Erythroblast (primary cell): ENCODE measurements at regions not wholly inside any gene's neighbourhood (a gene's known extent, or its start where the extent isn't known, plus 50 kb on each side); places are given as distances from the start of the nearest gene placed in this dataset.
A peak's percentile ranks its signal among the peaks of the same experiment; 100 is the strongest.
"Not testable (repeated sequence)": the region's sequence is repeated elsewhere in the genome, so short reads cannot be mapped to it uniquely, and the experiment has no call there.

Experiments used
- DNase-seq, 2 experiments: peaks; one replicate each; lab custom pipeline; 2025; lab: John Stamatoyannopoulos, UW
- GATA1 ChIP-seq: IDR thresholded peaks from 2 replicates; pipeline ENCODE4 v1.6.1; 2011; ENCODE audit warnings: low read depth, mild to moderate bottlenecking, control low read depth, low read length, moderate library complexity
- POLR2A ChIP-seq: IDR thresholded peaks from 2 replicates; pipeline ENCODE4 v1.6.1; 2011; ENCODE audit warnings: mild to moderate bottlenecking, low read length

DNA sequence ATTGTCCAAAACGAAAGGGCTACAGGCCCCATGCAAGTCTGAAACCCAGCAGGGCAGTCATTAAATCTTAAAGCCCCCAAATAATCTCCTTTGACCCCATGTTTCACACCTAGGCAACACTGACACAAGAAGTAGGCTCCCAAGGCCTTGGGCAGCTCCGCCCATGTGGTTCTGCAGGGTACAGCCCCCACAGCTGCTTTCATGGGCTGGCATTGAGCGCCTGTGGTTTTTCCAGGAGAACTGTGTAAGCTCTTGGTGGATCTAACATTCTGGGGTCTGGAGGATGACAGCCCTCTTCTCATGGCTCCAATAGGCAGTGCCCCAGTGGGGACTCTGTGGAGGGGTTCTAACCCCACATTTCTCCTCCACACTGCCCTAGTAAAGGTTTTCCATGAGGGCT lies 623.5 kb downstream of the PRR16 start:
- no peak for DNase-seq
- TF ChIP-seq GATA1, result no peak
- no peak for TF ChIP-seq POLR2A

DNA sequence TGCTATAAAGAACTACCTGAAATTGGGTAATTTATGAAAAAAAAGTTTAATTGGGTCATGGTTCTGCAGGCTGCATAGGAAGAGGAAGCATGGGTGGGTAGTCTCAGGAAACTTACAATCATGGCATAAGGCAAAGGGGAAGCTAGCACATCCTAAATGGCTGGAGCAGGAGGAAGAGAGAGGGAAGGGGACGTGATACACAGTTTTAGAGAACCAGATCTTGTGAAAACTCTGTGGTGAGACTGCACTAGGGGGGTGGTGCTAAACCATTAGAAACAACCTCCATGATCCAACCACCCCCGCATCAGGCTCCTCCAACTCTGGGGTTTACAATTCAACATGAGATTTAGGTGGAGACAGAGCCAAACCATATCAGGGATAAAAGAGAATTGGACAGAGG lies 624.2 kb downstream of the PRR16 start:
- TF ChIP-seq GATA1, result no peak
- TF ChIP-seq POLR2A, result no peak

DNA sequence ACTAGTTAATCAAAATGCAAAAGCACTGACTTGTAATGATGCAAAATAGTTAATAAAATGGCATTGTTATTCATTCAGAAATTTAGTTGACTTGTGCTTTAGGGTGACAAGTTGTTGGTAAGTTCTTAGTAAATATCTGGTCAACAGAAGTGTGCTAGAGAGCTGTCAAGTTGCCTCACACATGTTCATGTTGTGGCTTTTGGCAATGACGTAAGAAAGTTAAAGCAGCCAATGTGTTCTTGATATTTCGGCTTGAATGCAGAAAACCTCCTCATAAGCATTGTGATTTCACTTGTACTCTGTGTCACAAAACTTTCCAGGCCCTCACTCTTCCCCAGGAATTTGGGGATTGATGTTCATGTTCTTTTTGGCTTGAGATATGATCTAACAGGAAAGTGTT lies 626.7 kb downstream of the PRR16 start:
- no peak for DNase-seq
- TF ChIP-seq POLR2A, result no peak
- no peak for TF ChIP-seq GATA1

More for the DNA sequence above, 624.2 kb downstream of the PRR16 start:
- no peak for DNase-seq

DNA sequence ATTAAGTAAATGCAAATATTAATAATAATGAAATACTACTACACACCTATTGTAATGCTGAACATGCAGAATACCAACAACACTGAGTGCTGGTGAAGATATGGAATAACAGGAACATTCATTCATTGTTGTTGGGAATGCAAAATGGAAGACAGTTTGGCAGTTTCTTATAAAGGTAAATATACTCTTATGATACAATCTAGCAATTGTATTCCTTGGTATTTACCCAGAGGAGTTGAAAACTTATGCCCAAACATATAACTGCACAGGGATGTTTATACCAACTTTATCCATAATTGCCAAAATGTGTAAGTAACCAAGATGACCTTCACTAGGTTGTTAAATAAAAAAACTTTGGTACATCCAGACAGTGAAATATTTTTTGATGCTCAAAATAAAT lies 636.8 kb downstream of the PRR16 start:
- no peak for TF ChIP-seq GATA1
- no peak for TF ChIP-seq POLR2A
- DNase-seq, result no peak

DNA sequence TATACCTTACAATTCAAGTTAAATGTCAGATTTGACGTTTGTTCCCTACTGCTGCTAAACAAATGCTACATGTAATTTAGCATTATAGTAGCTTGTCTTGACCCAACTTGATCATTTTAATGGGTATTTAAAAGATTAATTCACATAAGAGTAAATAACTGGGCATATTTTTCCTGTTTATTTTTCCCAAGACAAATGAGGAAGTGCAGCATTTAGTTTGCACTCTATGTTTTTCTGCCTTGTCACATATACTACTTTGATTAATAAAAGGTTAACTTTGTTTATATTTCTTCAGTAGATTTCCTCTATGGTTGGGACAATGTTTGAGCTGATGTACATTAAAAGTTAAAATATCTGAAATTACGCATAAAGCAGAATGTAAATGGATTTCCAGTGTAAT lies 641.8 kb downstream of the PRR16 start:
- no peak for TF ChIP-seq POLR2A
- TF ChIP-seq GATA1, result no peak

DNA sequence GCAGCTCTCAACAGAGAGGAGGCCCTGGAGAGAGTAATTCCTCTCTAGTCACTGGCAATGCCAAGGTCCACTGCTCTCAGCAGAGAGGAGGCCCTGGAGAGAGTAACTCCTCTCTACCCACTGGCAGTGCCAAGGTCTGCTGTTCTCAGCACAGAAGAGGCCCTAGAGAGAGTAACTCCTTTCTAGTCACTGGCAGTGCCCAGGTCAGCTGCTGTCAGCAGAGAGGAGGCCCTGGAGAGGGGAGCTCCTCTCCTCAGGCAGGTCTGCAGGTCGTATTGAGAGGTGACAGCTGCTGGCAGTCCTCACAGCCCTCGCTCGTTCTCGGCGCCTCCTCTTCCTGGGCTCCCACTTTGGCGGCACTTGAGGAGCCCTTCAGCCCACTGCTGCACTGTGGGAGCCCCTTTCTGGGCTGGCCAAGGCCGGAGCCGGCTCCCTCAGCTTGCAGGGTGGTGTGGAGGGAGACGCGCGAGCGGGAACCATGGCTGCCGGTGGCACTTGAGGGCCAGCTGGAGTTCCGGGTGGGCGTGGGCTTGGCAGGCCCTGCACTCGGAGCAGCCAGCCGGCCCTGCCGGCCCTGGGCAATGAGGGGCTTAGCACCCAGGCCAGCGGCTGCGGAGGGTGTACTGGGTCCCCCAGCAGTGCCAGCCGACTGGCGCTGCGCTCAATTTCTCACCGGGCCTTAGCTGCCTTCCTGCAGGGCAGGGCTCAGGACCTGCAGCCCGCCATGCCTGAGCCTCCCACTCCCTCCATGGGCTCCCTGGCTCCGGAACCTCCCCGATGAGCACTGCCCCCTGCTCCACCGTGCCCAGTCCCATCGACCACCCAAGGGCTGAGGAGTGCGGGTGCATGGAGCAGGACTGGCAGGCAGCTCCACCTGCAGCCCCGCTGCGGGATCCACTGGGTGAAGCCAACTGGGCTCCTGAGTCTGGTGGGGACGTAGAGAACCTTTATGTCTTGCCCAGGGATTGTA lies 642.9 kb downstream of the PRR16 start:
- not testable (repeated sequence) for DNase-seq

More for the DNA sequence above, 641.8 kb downstream of the PRR16 start:
- no peak for DNase-seq

DNA sequence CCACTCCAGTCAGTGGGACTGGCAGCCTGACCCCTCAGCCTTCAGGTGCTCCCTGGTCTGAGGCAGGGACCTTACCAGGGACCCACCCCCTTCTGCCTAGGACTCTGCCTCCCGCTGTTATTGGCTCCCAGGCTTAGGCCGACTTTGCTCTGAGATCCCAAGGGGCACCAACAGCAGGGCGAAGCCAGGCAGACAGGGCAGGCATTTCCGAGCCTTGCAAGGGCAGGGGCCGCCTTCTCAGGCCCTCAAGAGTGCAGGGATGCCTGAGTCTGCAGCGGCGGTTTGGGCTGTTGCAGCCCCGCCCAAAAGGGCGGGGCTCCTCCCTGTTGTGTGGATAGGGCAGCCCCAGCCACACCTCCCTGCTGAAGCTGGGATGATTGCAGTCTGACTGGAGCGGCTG lies 644.6 kb downstream of the PRR16 start:
- DNase-seq, result peak; percentile 2 to 26
- TF ChIP-seq POLR2A (no peak), GATA1 (no peak)

DNA sequence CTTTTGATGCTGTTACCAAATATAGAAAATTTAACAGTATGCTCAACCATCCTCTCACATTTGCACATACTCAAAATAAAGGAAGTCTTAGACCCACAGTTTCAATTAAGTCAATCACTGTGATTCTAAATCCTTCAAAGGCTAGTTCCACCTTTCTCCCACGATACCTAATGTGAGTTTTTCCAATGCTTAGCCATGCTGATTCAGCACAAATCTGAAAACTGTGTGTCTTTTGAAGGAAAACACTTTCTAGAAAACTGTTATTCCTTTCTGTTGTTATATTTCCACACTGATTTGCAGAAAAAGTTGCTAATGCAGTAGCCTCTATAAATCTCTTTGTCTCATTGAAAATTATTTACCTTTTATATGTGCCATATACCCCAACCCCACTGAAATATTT lies 645.7 kb downstream of the PRR16 start:
- TF ChIP-seq GATA1 (no peak), POLR2A (no peak)

DNA sequence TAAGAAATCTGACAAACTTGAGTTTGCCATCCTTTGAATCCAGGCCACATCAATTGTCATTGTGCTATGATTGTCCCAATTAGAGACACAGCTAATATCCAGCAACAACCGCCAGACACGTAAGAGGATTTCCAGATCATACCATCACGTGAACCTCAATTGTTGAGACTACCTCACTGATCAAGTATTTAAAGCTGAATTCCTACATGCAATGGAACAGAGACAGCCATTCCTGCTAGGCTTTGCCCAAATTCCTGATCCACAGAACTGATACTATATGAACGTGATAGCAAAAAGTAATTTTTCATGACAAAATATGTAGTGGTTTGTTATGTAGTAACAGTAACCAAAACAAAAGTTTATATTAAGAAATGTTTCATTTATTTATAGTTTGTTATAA lies 657.7 kb downstream of the PRR16 start:
- DNase-seq, result no peak
- TF ChIP-seq GATA1, result no peak
- TF ChIP-seq POLR2A, result no peak

More for the DNA sequence above, 645.7 kb downstream of the PRR16 start:
- no peak for DNase-seq

DNA sequence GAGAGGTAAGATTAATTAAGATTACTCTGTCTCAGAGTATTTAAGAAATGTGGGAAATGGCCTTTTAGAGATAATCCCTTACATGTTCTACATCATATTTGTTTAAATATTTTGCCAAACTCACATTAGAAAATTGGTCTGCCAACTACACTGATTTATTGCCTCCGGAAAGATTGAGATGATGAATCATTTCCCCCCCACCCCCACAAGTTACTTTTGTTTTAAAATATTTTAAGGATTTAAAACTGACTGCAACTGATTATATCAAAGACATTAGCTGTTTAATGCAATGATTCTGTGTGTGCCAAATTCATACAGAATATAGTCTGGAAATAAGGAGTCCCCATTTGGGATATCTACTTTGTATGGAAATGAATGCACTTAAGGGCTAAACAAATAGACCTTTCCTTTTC lies 674.4 kb downstream of the PRR16 start:
- no peak for DNase-seq
- TF ChIP-seq POLR2A, result no peak
- no peak for TF ChIP-seq GATA1

DNA sequence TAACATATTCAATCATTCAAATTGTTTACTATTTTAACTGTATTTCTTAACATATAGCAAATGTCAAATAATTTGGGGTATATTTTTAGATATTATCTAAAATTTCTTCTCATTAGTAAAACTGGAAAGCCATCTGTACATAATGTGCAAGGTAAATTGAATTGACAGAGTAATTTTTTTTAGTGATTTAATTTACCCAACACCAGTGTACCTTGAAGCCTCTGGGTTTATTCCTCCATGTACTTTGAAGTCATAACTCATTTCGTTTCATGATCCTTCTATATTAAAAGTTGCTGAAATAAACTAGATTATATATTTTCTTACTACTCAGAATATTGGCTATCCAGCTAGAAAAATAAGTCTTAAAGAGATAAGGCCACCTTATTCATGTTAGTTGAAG lies 674.9 kb downstream of the PRR16 start:
- TF ChIP-seq POLR2A, result no peak
- no peak for TF ChIP-seq GATA1
- no peak for DNase-seq

DNA sequence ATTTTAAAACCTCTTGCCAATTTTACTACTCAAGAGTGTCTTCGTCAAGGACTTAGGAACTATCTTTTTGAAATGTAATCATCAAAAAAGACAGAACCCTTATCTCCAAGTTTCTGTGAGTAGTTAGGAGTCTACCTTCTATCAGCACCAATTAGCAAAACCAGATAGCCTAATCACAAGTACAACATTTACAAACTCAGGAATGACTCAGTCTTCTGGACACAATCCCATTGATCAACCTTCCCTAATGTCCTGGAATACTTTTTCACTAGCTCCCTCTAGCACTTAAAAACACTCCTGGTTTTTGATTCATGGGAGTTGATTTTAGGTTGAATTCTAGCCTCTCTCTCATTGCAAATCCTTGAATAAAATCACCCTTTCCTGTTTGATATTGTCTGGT lies 680.7 kb downstream of the PRR16 start:
- DNase-seq, result peak; percentile 33 to 49
- TF ChIP-seq GATA1 (no peak), POLR2A (no peak)

DNA sequence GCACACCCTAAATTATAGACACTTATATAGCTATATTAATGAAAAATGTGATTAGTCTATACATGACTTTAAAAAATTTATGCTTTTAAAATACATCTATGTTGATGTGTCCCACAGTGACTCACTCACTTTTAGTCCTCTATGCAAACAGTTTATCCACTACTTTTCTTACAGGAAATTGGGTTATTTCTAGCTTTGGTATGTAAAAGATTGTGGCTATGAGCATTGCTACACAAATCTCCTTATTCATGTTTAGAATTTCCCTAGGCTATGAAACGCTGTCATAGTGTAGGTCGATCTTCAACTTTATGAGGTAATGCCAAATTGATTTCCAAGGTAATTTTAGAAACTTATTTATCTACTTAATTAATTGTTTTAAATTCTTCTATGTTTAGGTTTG lies 687.4 kb downstream of the PRR16 start:
- no peak for DNase-seq
- TF ChIP-seq POLR2A (no peak), GATA1 (no peak)

DNA sequence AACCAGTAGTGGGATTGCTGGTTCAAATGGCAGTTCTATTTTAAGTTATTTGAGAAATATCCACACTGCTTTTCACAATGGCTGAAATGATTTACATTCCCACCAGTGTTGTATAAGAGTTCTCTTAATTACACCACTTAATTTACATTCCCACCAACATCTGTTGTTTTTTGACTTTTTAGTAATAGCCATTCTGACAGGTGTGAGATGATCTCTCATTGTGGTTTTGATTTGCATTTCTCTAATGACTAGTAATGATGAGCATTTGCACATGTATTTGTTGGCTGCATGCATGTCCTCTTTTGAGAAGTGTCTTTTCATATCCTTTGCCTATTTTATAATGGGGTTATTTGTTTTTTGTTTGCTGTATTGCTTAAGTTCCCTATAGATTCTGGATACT lies 688.3 kb downstream of the PRR16 start:
- TF ChIP-seq GATA1, result no peak
- no peak for TF ChIP-seq POLR2A
- DNase-seq, result no peak

DNA sequence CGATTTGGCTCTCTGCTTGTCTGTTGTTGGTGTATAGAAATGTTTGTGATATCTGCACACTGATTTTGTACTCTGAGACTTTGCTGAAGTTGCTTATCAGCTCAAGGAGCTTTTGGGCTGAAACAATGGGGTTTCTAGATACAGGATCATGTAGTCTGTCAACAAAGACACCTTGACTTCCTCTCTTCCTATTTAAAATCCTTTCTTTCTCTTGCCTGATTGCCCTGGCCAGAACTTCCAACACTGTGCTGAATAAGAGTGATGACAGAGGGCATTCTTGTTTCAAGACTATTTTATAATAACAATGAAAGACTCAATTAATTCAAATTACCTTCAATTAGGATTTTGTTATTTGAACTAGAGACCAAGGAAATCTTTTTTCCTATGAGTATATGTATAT lies 692.5 kb downstream of the PRR16 start:
- TF ChIP-seq GATA1 (no peak), POLR2A (no peak)
- DNase-seq, result no peak
